HG02970 (cell line): ENCODE measurements at regions not wholly inside any gene's neighbourhood (a gene's known extent, or its start where the extent isn't known, plus 50 kb on each side); places are given as distances from the start of the nearest gene placed in this dataset.
"Not testable (repeated sequence)": the region's sequence is repeated elsewhere in the genome, so short reads cannot be mapped to it uniquely, and the experiment has no call there.

Source experiments
- ATAC-seq: cut with Tn5 transposase; IDR thresholded peaks from one replicate; pipeline ENCODE4 v1.9.1; 2021; ENCODE audit warnings: mild to moderate bottlenecking, moderate library complexity, moderate number of reproducible peaks; ENCODE audit not compliant: unreplicated experiment, low FRiP score

DNA sequence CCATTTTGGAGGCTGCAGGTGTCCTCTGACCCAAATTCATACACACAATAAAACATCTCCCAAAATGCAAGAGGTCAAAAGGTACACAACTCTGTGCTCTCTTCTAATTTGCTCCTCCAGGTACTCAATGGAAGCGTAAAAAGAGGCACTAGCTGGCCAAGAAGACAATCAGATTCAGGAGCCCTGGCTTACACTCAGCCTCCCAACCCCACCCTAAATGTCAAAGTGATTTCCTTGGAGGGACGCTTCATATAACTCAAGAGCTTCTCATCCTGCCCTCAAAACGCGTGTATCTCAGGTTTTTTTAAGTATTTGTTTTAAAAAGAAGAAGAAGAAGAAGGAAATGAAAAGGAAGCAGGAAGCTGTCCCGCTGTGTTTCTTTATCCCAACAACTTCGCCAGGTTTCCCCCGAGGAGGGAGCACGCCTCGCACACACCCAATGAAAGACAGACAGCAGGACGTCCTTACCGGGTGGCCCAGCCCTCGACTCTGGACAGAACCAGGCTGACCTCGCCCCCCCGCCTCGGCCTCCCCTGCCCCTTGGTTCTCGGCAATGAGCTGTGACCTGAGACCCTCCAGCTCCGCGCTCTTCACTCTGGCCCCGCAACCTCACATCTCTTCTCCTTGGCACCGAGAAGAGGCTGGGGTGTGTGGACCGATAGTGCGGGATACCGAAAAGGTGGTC lies 620.7 kb upstream of the ZNF385D start:
- no peak for ATAC-seq

- ATAC-seq: no peak
These were observed 621.5 kb upstream of the ZNF385D start for GRCh38 chr3:22372292-22373062.

DNA sequence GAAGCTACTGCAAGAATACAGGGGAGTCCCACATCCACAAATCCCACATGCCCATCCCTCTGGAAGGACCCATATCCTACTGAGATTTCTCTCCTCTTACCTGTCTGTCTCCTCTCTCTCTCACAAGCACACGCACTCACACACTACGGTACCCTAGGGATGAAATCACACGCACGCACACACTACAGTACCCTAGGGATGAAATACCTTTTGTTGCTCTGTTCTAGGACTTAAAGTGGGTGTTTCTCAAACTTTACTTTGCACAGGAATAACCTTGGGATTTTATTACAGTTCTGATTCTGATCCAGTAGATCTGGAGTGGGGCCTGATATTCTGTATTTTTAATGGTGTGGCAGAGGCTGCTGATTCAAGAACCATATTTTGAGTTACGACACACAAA lies 622.2 kb upstream of the ZNF385D start:
- ATAC-seq: no peak

GRCh38 chr3:22373827-22374226 lies 622.8 kb upstream of the ZNF385D start:
- ATAC-seq: no peak

DNA sequence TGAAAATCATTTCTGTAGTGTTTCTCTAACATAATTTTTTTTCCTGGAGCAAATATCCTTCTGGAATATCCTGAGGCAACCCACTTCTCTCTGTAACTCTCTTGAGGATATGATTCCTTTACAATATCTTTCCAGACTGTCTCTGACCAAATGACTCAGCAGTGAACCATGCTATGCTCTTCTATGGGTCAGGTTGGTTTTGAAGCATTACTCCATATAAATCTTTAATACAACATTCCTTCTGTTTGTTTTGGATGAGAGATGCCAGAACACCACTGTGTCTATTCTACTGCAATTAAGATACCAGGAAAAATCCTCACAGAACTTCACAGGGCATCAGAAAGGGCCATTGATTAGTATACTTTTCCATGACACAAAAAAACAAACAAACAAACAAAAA lies 626.4 kb upstream of the ZNF385D start:
- ATAC-seq: no peak

GRCh38 chr3:22378869-22379268 lies 627.9 kb upstream of the ZNF385D start:
- no peak for ATAC-seq

GRCh38 chr3:22380253-22380652 lies 629.2 kb upstream of the ZNF385D start:
- ATAC-seq: no peak

DNA sequence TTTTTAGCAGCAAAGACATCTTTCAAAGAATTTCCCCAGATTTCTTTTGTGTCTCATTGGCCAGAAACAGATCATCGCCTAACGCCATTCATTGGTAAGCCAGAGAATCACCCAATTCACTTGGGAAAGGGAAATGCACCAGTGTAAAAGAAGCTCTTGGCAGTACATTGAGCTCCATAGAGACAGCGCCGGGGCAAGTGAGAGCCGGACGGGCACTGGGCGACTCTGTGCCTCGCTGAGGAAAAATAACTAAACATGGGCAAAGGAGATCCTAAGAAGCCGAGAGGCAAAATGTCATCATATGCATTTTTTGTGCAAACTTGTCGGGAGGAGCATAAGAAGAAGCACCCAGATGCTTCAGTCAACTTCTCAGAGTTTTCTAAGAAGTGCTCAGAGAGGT lies 630.6 kb upstream of the ZNF385D start:
- not testable (repeated sequence) for ATAC-seq

GRCh38 chr3:22383285-22383684 lies 632.3 kb upstream of the ZNF385D start:
- no peak for ATAC-seq

DNA sequence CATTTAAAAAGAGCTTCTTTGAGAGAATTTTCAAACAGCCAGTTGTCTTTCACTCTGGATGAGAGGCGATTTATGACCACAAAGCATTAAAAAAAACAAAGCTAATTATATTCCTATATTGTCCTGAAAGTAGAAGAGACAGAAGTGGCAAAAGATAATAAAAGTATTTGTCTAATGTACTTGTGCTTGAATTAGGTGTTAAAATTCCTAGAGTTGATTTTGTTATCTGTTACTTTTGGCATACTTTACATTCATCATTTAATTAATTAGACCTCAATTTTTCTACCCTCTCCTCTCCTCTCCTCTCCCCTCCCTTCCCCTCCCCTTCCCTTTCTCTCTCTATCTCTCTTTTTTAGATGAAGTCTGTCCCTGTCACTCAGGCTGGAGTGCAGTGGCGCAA lies 635.1 kb upstream of the ZNF385D start:
- no peak for ATAC-seq

DNA sequence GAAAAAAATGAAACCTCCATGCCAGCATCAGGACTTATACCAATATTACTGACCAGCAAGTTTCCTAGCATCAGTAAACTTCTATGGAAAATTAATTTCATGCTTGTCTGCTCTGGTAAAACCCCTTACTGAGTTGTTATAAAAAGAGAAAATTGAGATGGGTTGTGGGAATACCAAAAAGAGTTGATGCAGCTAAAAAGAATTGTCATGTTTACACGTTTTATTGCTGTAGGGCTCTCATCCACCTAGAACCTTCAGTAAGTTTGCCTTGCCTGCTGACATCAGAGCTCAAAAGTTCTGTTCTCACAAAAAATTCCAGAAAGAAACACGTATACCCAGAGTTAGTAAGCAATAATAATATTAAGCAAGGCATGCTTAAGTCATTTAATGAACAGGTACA lies 641.3 kb upstream of the ZNF385D start:
- ATAC-seq: no peak

GRCh38 chr3:22392859-22393258 lies 641.8 kb upstream of the ZNF385D start:
- ATAC-seq: no peak

GRCh38 chr3:22399566-22399965 lies 648.6 kb upstream of the ZNF385D start:
- ATAC-seq: no peak

GRCh38 chr3:22401499-22401898 lies 650.5 kb upstream of the ZNF385D start:
- no peak for ATAC-seq

DNA sequence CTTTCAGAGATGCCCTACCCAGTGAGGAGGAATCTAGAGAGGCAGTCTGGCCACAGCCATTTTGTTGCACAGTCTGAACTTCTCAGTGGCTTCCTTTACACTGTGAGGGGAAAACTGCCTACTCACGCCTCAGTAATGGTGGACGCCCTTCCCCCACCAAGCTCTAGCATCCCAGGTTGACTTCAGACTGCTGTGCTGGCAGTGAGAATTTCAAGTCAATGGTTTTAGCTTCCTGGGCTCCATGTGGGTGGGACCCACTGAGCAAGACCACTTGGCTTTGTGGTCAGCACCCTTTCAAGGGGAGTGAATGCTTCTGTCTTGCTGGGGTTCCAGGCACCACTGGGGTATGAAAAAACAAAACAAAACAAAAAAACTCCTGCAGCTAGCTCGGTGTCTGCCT lies 663.2 kb upstream of the ZNF385D start:
- ATAC-seq: no peak

- ATAC-seq: not testable (repeated sequence)
These were observed 665.9 kb upstream of the ZNF385D start for GRCh38 chr3:22416838-22417446.

DNA sequence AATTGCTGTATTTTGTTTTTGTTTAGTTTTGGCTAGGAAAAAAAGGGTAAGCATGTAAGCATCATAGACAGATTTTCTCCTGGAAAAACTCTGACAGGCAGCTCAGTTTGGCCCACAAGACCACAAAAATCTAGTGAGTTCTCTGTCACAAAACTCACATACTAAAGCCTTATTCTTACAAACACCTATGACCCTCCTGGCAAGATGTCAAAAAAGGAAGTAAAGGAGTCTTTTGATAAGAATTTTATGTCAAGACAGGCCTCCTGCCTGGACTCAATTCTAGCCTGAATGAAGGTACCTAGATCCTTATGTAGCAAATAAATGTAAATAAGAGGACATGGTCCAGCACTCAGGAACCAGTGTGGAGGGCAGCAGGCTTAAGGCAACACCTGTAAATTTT lies 668.3 kb upstream of the ZNF385D start:
- no peak for ATAC-seq

DNA sequence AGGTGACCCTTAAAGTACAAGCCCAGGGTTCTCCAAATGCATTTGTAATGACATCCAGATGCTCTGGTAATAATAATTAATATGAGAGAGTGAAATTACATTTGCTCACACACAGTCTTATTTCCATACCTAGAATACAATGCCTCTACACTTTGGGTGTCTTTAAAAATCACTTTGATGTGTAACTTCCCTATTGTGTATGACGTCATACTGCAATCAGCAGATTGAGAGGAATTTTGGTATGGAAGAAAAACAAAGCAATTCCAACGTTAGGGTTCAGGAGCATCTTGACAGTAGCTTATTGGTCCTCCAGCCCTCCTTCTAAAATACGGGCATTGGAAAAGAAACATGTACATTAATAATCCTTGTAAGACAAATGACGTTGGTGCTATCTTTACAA lies 670.6 kb upstream of the ZNF385D start:
- ATAC-seq: no peak

GRCh38 chr3:22431334-22431733 lies 680.3 kb upstream of the ZNF385D start:
- no peak for ATAC-seq

DNA sequence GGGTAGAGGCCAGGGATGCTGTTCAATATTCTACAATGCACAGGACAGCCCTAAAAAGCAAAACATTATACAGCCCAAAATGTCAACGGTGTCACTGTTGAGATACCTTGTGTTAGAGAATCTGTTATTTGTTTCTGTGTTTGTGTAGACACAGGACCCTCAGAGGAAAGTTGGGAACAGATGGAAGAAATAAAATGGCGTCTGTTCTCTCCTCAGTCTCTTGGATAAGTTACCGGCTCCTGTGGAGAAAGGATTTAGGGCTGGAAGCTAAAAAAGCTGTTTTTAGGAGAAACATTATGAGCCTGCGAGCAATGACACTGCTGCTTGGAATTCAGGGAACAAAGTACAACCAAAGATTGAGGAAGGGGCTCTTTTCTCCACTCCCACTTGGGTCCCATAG lies 688.6 kb upstream of the ZNF385D start:
- no peak for ATAC-seq

DNA sequence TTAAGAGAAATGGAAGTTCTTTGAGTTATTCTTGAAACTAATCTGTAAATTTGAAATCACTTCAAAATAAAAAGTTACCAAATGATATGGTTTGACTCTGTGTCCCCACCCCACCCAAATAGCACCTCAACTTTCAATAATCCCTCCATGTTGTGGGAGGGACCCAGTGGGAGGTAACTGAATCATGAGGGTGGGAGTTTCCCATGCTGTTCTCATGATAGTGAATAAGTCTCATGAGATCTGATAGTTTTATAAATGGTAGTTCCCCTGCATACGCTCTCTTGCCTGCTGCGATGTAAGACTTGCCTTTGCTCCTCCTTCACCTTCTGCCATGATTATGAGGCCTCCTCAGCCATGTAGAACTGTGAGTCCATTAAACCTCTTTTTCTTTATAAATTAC lies 690.7 kb upstream of the ZNF385D start:
- ATAC-seq: no peak
